Caco-2 (cell line): ENCODE measurements at regions not wholly inside any gene's neighbourhood (a gene's known extent, or its start where the extent isn't known, plus 50 kb on each side); places are given as distances from the start of the nearest gene placed in this dataset.

Source experiments
- BruUV-seq: library from RNA; stranded (reverse); fragments of 400-500 nt; replicated peaks from 2 replicates; lab custom pipeline; 2021; lab: Mats Ljungman, UMichigan
- CTCF ChIA-PET: fragments of 300-600 bp; sonication (Branson Sonifier 250); formaldehyde crosslinking; loops from one replicate; lab custom pipeline; 2022; ENCODE audit warnings: antibody characterized with exemption; lab: Charles Lee
- POLR2A ChIA-PET: fragments of 300-600 bp; sonication (Branson Sonifier 250); formaldehyde crosslinking; loops from one replicate; lab custom pipeline; 2022; ENCODE audit warnings: antibody characterized with exemption; lab: Charles Lee
- DNase-seq, 2 experiments: peaks; one replicate each; pipeline versions ENCODE4 v3.0.0 to v3.0.0-alpha.2; 2020 to 2022
- H3K27me3 ChIP-seq: replicated peaks from 2 replicates; pipeline ENCODE4 v1.6.0; 2011; ENCODE audit warnings: low read length; ENCODE audit not compliant: control insufficient read depth, insufficient read depth
- H3K36me3 ChIP-seq: 2 replicates; pipeline ENCODE4 v1.5.1; 2011; ENCODE audit warnings: low read length; ENCODE audit not compliant: control insufficient read depth, insufficient read depth
- H3K4me1 ChIP-seq: fragments of 250-450 bp; sonication (Bioruptor Pico); 2 replicates; pipeline ENCODE4 v1.5.1; 2020; ENCODE audit warnings: mild to moderate bottlenecking
- H3K4me3 ChIP-seq: 2 replicates; pipeline ENCODE4 v1.5.1; 2011; ENCODE audit warnings: low read depth, mild to moderate bottlenecking, control low read depth, low read length
- H3K9me3 ChIP-seq: fragments of 250-450 bp; sonication (Bioruptor Pico); 2 replicates; pipeline ENCODE4 v1.5.1; 2020; ENCODE audit warnings: mild to moderate bottlenecking, moderate library complexity
- H3K27ac Mint-ChIP-seq: one replicate; pipeline ENCODE4 v1.8.0; 2022; ENCODE audit warnings: mixed read lengths; ENCODE audit not compliant: unreplicated experiment
- H3K27me3 Mint-ChIP-seq: one replicate; pipeline ENCODE4 v1.8.0; 2022; ENCODE audit warnings: mixed read lengths; ENCODE audit not compliant: insufficient read depth, unreplicated experiment
- H3K36me3 Mint-ChIP-seq: one replicate; pipeline ENCODE4 v1.8.0; 2022; ENCODE audit warnings: mild to moderate bottlenecking, mixed read lengths; ENCODE audit not compliant: insufficient read depth, unreplicated experiment
- H3K4me1 Mint-ChIP-seq: one replicate; pipeline ENCODE4 v1.8.0; 2022; ENCODE audit warnings: low read depth, mixed read lengths; ENCODE audit not compliant: unreplicated experiment
- H3K4me3 Mint-ChIP-seq: one replicate; pipeline ENCODE4 v1.8.0; 2022; ENCODE audit warnings: mild to moderate bottlenecking, moderate library complexity, mixed read lengths; ENCODE audit not compliant: unreplicated experiment
- H3K9me3 Mint-ChIP-seq: one replicate; pipeline ENCODE4 v1.8.0; 2022; ENCODE audit warnings: mixed read lengths; ENCODE audit not compliant: unreplicated experiment
- CTCF ChIP-seq, 2 experiments: fragments of 200-600 bp in 1 of 2; IDR thresholded peaks; 1 replicate in 1 of 2; 2 replicates in 1 of 2; pipeline versions ENCODE4 v1.5.1 to v1.8.0; 2011 to 2022; ENCODE audit warnings: antibody characterized with exemption in 1 of 2, control low read depth in 1 of 2, inconsistent platforms in 1 of 2, low read depth in 1 of 2, low read length in 1 of 2, mild to moderate bottlenecking in 1 of 2, moderate library complexity in 1 of 2; ENCODE audit not compliant: insufficient read depth in 1 of 2, severe bottlenecking in 1 of 2, unreplicated experiment in 1 of 2
- intact Hi-C: fragments of 100-400 bp; cut with micrococcal nuclease; formaldehyde crosslinking; loops from one replicate; pipeline ENCODE4 v1.10.0; 2022; ENCODE audit not compliant: unreplicated experiment

GRCh38 chr6:105974986-105975385 lies 111.2 kb upstream of the PRDM1 start:
- ChIA-PET CTCF (no interaction called here), POLR2A (no interaction called here)
- peaks cover 29% of the 10 kb centered on the region for H3K9me3 ChIP-seq

GRCh38 chr6:105972440-105972839 lies 113.7 kb upstream of the PRDM1 start:
- Histone ChIP-seq H3K4me3 (no peak overlapping the region), H3K9me3 (peaks cover 34% of the 10 kb centered on the region), H3K4me1 (peaks cover 19% of the 10 kb centered on the region; the same call in 1 of the 2 replicates), H3K27me3 (no peaks in the 10 kb centered on the region), H3K36me3 (no peaks in the 10 kb centered on the region)
- no peak for TF ChIP-seq CTCF (IDR thresholded peaks at IDR 0.05; ENCODE audit: insufficient read depth in 1 of 2, low read depth in 1 of 2, low read length in 1 of 2, severe bottlenecking in 1 of 2, unreplicated experiment in 1 of 2)
- intact Hi-C loops, result no loop called here
- Mint-ChIP-seq H3K27ac (no peak overlapping the region), H3K4me1 (peaks cover 24% of the 10 kb centered on the region), H3K27me3 (no peaks in the 10 kb centered on the region), H3K4me3 (no peak overlapping the region), H3K9me3 (peaks cover 41% of the 10 kb centered on the region), H3K36me3 (no peaks in the 10 kb centered on the region)
- DNase-seq, result no peak
- POLR2A ChIA-PET, result no interaction called here
- no TSS peak for BruUV-seq
- CTCF ChIA-PET, result no interaction called here

More at GRCh38 chr6:105974986-105975385, 111.2 kb upstream of the PRDM1 start:
- H3K36me3 ChIP-seq, result no peaks in the 10 kb centered on the region
- BruUV-seq, result no TSS peak
- Mint-ChIP-seq H3K27ac (no peak overlapping the region), H3K9me3 (peaks cover 30% of the 10 kb centered on the region), H3K4me1 (peaks cover under 1% of the 10 kb centered on the region), H3K4me3 (no peak overlapping the region), H3K36me3 (no peaks in the 10 kb centered on the region), H3K27me3 (no peaks in the 10 kb centered on the region)
- intact Hi-C loops, result no loop called here
- H3K4me3 ChIP-seq, result no peak overlapping the region
- no peak for TF ChIP-seq CTCF (IDR thresholded peaks at IDR 0.05; ENCODE audit: insufficient read depth in 1 of 2, low read depth in 1 of 2, low read length in 1 of 2, severe bottlenecking in 1 of 2, unreplicated experiment in 1 of 2)
- no peaks in the 10 kb centered on the region for H3K27me3 ChIP-seq
- H3K4me1 ChIP-seq, result no peaks in the 10 kb centered on the region
- DNase-seq, result no peak

- ChIA-PET CTCF (interaction anchor here (0.7 kb wide), 1 partner anchor 47 kb away, joined by 3 read pairs; no protein-coding TSS in a partner anchor), POLR2A (no interaction called here)
- no peaks in the 10 kb centered on the region for H3K36me3 Mint-ChIP-seq
- Histone ChIP-seq H3K4me1 (peaks cover 19% of the 10 kb centered on the region; the same call in 1 of the 2 replicates), H3K4me3 (no peak overlapping the region), H3K36me3 (no peaks in the 10 kb centered on the region), H3K9me3 (peaks cover 28% of the 10 kb centered on the region; the same call in 1 of the 2 replicates), H3K27me3 (no peaks in the 10 kb centered on the region)
- no peak overlapping the region for H3K4me3 Mint-ChIP-seq
- BruUV-seq, result no TSS peak
- peaks cover 32% of the 10 kb centered on the region for H3K9me3 Mint-ChIP-seq
- peak in 1 of 2 experiments; percentile 31 for DNase-seq
- H3K27me3 Mint-ChIP-seq, result no peaks in the 10 kb centered on the region
- intact Hi-C loops, result loop anchor here (1.0 to 2.0 kb wide), 3 partner anchors 14 to 92 kb away; no protein-coding TSS in a partner anchor
- TF ChIP-seq CTCF (IDR thresholded peaks at IDR 0.05; ENCODE audit: insufficient read depth in 1 of 2, low read depth in 1 of 2, low read length in 1 of 2, severe bottlenecking in 1 of 2, unreplicated experiment in 1 of 2), result no peak
- H3K27ac Mint-ChIP-seq, result no peak overlapping the region
- peaks cover 24% of the 10 kb centered on the region for H3K4me1 Mint-ChIP-seq
Measured at GRCh38 chr6:105968603-105969333, 117.4 kb upstream of the PRDM1 start.
